WI38 (cell line): ENCODE measurements at regions not wholly inside any gene's neighbourhood (a gene's known extent, or its start where the extent isn't known, plus 50 kb on each side); places are given as distances from the start of the nearest gene placed in this dataset.

Experiments
- H3K4me3 ChIP-seq: 2 replicates; pipeline ENCODE4 v1.5.1; 2011; ENCODE audit warnings: low read depth, mild to moderate bottlenecking, control low read depth, low read length
- TF ChIP-seq, protein P1 (sequence below): IDR thresholded peaks from 2 replicates; pipeline ENCODE4 v1.5.1; 2012; ENCODE audit warnings: low read depth, mild to moderate bottlenecking, control low read depth, low read length

DNA sequence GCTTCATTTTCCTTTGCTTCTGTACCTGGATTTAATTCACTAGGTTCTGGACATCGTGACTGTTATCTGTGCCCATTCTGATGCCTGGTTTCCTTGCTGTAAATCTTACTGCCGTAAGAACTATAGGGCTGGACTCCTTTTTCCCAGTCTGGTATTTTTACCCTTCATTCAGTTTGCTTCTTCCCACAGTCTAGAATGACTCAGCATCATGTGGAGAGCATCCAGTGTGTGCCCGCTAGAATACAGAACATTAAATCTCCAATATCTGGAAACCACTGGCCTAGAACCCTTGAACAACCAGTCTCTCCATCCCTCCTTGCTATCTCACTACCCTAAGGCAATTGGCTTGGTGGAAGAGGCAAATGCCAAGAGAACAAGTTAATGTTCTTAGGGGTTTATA lies 1075.4 kb upstream of the ZEB2 start:
- TF ChIP-seq, protein P1, sequence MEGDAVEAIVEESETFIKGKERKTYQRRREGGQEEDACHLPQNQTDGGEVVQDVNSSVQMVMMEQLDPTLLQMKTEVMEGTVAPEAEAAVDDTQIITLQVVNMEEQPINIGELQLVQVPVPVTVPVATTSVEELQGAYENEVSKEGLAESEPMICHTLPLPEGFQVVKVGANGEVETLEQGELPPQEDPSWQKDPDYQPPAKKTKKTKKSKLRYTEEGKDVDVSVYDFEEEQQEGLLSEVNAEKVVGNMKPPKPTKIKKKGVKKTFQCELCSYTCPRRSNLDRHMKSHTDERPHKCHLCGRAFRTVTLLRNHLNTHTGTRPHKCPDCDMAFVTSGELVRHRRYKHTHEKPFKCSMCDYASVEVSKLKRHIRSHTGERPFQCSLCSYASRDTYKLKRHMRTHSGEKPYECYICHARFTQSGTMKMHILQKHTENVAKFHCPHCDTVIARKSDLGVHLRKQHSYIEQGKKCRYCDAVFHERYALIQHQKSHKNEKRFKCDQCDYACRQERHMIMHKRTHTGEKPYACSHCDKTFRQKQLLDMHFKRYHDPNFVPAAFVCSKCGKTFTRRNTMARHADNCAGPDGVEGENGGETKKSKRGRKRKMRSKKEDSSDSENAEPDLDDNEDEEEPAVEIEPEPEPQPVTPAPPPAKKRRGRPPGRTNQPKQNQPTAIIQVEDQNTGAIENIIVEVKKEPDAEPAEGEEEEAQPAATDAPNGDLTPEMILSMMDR, result no peak

DNA sequence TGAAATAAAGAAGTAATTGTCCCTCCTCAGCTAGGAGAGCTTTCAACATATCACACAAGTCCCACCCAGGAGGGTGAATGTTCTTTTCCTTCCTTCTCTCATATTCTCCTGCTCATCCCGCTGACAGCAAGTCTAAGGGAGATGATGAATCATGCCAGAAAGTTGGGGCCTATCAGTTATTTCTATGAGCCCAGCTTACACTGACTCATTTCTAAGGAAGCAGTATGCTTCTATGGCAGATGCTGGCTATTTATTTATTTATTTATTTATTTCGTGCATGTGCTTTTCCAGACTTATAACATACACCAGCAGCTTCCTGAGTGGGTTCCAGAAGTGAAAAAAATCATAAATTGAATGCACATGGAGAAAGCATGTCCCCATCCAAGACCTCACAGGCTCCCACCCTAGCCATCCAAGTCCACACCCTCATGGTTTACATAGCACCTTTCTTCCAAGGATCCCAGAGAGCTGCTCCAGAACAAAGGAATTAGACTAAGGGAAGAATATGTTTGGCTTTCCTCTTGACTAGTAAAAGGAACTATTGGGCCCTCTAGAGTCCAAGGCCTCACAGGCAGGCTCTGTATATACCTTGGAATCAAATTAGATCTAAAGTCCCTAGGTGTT lies 1074.2 kb upstream of the ZEB2 start:
- no peak overlapping the region for H3K4me3 ChIP-seq
- TF ChIP-seq, protein P1, result no peak

More for the DNA sequence above, 1075.4 kb upstream of the ZEB2 start:
- H3K4me3 ChIP-seq, result no peak overlapping the region

DNA sequence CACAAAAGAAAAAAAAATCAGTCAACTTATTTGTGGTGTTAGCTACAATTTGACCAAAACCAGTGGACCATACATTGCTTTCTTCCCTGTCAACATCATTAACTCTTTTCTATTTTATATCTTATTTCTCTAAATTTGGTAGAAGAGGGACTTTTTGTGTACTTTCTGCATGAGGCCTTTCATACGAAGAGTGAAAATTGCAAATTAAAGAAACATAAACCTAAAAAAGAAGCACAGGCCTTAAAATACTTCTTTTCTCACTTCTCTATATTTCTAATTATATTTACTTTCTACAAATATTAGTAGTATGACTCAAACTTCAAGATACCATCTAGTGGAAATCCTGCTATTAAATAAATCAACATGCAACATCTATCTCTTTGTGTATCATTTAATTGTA lies 1073.4 kb upstream of the ZEB2 start:
- TF ChIP-seq, protein P1, result no peak
- H3K4me3 ChIP-seq, result no peak overlapping the region

DNA sequence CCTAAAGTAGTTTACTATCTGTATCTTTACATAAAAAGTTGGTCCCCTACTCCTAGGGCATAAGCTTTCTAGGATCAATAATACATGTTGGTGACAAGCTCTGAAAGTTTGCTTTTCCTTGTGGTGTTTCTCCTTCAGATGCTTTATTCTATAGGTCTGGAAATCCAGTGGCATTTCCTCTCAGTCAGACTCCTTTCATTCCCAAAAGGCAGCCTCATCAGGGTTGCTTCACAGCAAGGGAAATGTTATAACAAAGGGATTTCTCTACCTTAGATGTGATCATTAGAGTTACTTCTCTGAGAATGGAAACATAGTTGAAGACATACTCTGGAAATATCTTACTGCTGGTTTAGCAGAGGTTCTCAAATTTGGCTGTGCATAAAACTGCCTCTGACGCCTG lies 1072.4 kb upstream of the ZEB2 start:
- H3K4me3 ChIP-seq, result no peak overlapping the region
- TF ChIP-seq, protein P1, result no peak

DNA sequence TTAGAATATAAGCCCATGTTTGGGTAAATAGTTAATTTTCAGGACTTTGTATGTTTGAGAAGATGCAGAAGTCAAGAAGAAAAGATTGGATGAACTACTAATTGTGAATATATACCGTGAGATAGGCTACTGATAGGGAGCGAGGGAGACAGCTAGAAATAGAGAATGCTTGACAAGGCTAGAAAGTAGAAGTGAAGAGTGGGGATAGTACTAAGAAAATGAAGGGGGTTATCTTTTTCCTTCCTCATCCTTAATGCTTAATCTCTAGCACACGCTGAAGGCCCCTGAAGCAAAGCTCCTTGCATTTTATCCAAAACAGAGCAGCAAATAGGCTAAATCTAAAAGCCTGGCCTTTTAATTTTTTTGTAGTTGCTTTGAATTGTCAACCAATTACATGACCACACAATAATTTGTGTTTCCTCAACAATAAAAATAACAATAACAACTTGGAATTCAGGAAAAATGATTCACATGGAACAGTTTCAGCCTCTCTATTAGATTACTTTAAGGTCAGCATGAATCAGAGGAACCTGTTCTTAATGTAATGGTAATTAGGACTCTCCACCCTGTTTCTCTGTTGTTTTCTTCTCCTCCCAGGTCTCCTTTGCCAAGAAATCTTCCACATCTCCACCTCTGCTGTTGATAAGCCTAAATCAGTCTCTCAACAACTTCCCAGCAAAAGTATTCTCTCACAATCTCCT lies 1071.3 kb upstream of the ZEB2 start:
- TF ChIP-seq, protein P1, result no peak

DNA sequence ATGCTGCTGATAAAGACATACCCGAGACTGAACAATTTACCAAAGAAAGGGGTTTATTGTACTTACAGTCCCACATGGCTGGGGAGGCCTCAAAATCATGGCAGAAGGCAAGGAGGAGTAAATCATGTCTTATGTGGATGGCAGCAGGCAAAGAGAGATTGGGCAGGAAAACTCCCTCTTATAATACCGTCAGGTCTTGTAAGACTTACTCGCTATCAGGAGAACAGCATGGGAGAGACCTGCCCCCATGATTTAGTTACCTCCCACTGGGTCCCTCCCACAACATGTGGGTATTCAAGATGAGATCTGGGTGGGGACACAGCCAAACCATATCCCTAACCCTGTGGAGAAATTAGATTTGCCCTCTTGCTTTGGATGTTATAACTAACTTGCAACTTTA lies 1068.0 kb upstream of the ZEB2 start:
- H3K4me3 ChIP-seq, result no peak overlapping the region
- TF ChIP-seq, protein P1, result no peak

More for the DNA sequence above, 1071.3 kb upstream of the ZEB2 start:
- H3K4me3 ChIP-seq, result no peak overlapping the region

DNA sequence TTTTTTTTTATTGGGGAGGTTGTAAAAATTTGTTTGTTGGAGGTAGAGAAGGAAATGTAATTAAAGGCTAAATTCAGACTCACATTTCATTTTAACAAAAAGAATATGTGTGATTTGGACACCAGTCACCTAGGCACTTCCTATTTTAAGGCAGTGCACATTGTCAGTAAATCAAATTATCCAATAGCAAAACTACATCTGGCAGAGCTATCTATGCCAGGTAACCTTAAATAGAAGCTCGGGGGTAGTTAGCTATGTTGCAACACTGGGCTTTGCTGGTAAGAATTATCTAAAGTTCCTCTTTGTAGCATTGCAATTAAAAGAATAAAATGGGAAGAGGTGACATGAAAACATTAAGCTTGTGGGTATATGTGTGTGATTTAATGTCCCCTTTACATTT lies 1064.4 kb upstream of the ZEB2 start:
- TF ChIP-seq, protein P1, result no peak
- no peak overlapping the region for H3K4me3 ChIP-seq
